HG03108 (cell line): ENCODE measurements at regions not wholly inside any gene's neighbourhood (a gene's known extent, or its start where the extent isn't known, plus 50 kb on each side); places are given as distances from the start of the nearest gene placed in this dataset.

Source experiments
- ATAC-seq: cut with Tn5 transposase; IDR thresholded peaks from one replicate; pipeline ENCODE4 v1.9.1; 2021; ENCODE audit warnings: moderate library complexity; ENCODE audit not compliant: unreplicated experiment

DNA sequence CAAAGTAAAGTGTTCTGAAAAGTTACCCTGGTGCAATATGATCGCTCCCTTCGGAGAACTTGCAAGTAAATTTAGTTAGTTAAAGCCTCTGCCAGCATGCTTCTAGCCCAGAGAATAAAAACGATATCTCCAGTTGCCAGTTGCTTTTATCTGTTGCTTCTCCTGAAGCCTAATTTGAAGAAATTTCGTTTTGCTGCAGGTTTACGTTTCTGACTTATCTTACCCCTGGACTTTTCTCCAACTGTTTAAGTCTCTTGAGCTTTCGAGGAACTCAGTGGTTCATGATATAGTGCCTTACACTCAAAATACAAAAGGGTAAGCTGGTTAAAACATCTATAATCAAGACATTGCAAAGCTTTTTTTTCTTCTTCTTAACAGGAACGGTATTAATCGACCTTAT lies 131.1 kb downstream of the FAM161A start:
- no peak for ATAC-seq

DNA sequence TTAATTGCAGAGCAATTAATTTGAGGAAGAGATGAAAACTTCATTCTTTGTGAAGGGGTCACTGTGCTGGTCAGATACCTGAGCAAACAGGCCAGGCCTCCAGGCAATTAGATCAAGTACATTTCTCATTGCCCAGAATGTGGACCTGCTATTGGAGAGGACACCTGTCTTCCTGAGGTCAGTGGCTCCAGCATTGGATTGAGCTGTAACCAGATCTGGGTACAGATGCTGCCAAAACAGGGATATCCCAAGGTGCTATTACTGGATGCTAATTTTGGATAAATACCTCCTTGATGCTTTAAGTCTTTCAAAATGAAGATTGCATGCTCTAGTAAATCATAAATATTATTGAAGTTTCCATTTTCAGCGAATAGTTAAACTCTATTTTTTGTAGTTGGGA lies 131.5 kb downstream of the FAM161A start:
- no peak for ATAC-seq

DNA sequence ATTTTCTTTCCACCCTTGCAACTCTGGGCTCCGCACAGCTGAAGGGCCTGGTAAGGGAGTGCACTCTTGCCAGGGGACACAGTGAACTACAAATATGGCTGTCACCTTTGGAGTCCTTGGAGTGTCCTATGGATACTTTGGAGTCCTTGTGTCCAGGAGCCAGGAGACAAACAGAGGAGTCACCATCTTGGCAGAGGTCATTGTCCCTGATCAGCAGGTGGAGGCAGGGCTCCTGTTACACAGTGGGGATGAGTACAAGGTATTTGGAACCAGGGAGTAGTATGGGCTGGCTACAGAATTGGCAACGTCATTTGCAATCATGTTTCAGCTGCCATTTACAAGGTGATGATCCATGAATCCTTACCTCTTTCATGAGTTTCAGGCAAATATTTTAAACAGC lies 132.5 kb downstream of the FAM161A start:
- ATAC-seq: no peak

- ATAC-seq: no peak
Observed at GRCh38 chr2:61720911-61721310, 132.9 kb downstream of the FAM161A start.

DNA sequence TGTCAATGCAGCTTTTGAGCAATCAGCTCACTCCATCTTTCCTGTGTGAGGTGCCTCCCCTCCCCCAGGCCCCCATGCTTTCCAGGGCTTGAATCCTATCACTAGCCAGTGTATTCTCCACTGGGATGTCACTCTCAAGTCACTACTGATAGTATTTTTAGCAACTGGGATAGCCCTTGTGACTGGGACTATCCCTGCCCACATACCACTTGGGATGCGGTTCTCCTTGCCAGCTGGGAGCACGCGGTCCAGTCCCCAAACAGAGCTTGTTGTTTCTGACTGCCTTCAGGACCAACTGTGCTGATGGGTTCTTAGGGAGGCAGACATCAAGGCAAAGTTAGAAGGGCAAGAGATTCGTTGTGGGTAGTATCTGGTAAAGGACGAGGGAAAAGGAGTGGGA lies 134.9 kb downstream of the FAM161A start:
- ATAC-seq: no peak

DNA sequence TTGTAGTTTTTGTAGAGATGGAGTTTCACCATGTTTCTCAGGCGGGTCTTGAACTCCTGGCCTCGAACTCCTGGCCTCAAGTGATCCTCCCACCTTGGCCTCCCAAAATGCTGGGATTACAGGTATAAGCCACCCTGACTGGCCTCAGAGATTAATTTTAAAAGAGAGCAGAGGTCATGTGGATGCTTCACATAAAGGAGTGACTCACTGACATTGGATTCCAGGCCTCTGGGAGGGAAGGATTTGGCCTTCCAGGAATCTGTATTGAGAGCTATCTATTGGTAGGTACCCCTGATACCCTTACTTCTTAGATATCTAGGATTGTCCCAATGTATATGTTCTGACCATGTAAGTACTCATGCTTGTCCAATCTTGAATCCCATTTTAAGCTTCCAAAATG lies 138.4 kb downstream of the FAM161A start:
- ATAC-seq: no peak

GRCh38 chr2:61714210-61714609 lies 139.7 kb downstream of the FAM161A start:
- no peak for ATAC-seq

DNA sequence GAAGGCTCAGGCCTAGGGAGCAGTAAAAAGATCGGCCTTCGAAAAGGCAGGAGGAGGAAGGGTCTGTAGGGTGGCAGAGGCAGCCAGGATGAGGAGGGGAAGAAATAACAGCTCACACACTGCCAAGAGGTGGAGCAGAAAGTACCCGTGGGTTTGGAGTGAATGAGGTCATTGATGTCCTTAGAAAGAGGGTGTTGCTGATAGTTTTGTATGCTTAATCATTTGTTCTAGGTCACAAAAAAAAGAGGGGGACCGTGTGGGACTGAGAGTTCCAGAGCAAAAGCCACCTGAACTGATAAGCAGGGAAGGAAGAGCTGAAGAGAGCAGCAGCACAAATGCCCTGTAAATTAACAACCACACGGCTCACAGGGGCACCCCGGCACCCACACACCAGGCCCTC lies 140.4 kb downstream of the FAM161A start:
- ATAC-seq: no peak

DNA sequence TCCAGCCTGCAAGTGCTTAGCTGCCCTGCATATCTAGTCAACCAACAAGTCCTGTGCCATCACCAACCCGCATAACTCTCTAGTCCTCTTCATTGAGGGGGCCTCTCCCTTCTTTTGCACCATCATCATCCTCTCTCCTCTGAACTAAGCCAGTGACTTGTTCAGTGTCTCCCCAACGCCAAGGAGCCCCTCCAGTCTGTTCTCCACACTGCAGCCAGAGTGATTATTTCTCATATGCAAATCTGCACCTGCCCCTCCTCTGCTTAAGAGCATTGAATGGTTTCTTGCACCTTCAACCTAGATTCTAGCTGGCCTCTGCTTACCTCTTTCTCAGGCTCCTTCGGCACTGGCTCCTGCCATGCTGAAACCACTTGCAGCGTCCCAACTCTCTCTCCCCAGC lies 141.8 kb downstream of the FAM161A start:
- ATAC-seq: no peak

- ATAC-seq: no peak
Observed at GRCh38 chr2:61710711-61711110, 143.1 kb downstream of the FAM161A start.

DNA sequence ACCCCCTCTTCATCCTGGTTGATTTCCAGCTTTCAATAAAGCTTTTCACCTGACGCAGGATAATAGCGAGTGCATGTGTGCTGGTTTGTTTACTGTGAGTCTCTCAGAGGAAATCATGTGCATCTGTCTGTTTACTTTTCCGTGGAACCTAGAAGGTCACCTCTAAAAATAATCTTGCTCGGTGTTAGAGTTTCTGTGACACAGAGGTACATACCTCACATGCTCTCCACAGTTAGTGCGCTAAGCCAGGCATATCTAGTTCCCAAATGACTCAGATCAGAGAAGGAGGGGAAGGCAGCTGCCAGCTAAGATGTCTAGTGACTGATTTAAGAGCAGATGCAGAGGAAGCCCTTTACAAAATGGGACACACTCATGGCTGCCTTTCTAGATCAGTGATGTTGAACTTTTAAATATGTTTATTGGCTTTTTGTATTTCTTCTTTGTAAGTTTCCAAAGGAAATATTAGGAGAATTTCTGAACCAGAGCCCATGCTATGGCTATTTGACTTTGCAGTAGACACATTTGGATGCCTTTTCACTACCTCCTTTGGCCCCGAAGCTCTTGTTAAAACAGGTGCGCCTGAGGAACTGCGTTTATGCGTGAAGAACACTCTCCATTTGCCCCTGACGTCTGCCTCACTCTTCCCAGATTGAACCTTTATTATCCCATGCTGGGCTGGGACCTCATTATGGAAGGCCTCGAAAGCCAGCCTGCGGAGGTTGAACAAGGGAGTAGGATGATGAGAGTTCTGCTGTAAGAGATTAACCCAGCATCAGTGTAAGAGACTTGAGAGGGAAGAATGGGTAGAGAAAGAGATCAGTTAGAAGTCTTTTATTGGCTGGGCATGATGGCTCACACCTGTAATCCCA lies 145.6 kb downstream of the FAM161A start:
- peak; percentile 98 for ATAC-seq

- no peak for ATAC-seq
Observed at GRCh38 chr2:61705625-61706024, 148.2 kb downstream of the FAM161A start.

- no peak for ATAC-seq
Observed at GRCh38 chr2:61704364-61704763, 149.5 kb downstream of the FAM161A start.

- ATAC-seq: no peak
Observed at GRCh38 chr2:61702088-61702467, 151.8 kb downstream of the FAM161A start.

DNA sequence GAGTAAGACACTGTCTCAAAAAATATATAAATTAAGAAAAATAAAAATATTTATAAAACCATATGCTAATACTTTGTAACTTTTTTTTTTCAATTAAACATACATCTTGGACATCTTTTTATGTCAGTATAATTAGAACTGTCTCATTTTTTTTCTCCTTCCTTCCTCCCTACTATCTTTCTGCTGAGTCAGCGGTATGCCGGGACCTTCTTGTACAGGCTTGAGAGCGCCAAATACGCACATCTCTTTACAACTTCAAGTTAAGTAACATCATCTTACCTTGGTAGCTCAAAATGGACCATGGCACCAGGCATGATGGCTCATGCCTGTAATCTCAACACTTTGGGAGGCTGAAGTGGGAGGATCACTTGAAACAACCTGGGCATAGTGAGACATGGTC lies 153.4 kb downstream of the FAM161A start:
- no peak for ATAC-seq

DNA sequence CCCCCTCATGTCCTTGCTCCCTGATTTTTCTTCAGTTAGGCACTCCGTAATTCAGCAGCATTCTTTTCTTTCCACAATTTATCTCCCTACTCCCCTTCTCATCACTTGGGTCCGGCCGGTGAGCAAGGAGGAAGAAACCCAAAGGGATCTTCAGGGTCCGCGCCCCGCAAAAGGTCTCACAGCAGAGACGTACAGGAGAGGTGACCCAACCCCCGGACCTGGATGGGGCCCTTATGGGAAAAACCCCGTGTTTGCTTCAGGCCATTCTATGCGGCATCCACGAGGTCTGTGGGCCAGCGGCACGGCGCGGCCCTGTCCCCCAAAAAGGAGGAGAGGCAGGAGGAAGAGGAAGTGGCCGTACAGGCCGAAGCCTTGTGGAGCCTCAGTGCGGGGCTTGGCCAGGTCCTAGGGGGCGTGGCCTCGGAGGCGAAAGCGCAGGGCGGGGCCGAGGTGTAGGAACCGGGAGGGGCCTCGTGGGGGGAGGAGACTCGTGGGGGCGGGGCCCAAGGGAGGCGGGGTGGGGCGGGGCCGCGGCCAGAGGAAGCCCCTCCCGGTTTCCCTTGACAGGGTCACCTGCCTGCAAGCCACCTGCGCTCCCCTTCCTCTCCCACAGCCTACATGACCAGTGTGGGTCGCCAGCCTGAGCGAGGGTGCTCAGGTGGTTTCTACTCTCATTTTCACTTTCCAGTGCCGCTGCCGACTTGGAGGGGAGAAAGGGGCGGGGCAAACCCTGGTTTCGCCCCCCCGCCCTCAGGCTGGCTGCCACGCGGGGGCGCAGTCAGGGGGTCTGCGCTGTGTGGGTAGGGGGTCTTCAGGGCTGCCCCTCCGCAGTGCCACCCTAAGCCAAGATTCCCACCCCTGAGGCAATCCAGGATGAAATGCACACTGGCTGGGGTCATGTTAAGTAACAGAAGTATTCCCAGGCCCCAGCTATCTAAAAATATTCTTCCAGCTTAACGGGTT lies 156.4 kb upstream of the XPO1 start:
- ATAC-seq: peak; percentile 96

GRCh38 chr2:61693744-61694143 lies 155.6 kb upstream of the XPO1 start:
- no peak for ATAC-seq

DNA sequence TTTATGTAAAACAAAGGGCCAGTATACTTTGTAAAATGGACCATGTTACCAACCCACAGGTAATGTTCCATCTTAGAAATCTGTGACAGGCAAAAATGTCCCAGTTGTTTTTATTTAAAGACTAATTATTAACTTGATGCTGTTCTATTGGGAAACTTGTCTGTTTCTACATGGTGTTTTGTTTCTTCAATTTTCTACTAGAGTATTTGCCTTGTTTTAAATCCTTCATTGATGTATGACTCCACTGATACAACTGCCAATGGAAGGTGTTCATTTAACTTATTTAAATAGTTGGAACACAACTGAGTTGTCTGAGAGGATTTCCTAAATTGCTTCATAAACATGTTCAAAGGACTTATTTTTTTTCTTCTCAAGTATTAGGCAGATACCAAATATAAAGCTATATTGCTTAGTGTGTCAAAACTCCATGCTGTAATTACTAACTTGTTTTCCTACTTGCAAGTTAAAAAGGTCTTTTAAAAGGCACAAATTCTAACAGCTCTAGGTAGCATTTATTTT lies 152.0 kb upstream of the XPO1 start:
- ATAC-seq: no peak

- ATAC-seq: no peak
Observed at GRCh38 chr2:61689568-61689967, 151.4 kb upstream of the XPO1 start.

GRCh38 chr2:61688369-61689334 lies 150.5 kb upstream of the XPO1 start:
- no peak for ATAC-seq

GRCh38 chr2:61679096-61679495 lies 140.9 kb upstream of the XPO1 start:
- ATAC-seq: no peak
